ENCODE measurements at regions not wholly inside any gene's neighbourhood (a gene's known extent, or its start where the extent isn't known, plus 50 kb on each side); places are given as distances from the start of the nearest gene placed in this dataset.

- no peak overlapping the region for H3K27ac ChIP-seq (ENCODE audit: low read length)
- no peaks in the 10 kb centered on the region for H3K9me3 ChIP-seq (ENCODE audit: insufficient read depth, low read length)
- H3K4me3 ChIP-seq (ENCODE audit: low read length) = no peak overlapping the region
- no peaks in the 10 kb centered on the region for H4K20me1 ChIP-seq (ENCODE audit: insufficient read depth, low read length)
- no peaks in the 10 kb centered on the region for H3K4me1 ChIP-seq (ENCODE audit: low read length)
- TF ChIP-seq EZH2phosphoT487 (IDR thresholded peaks at IDR 0.05; ENCODE audit: low read depth) (no peak), CTCF (IDR thresholded peaks at IDR 0.05; ENCODE audit: low read depth, low read length) (no peak)
- no peaks in the 10 kb centered on the region for H3K79me2 ChIP-seq (ENCODE audit: low read length)
- no peak overlapping the region for H3K9ac ChIP-seq (ENCODE audit: low read length)
- no peaks in the 10 kb centered on the region for H3K27me3 ChIP-seq (ENCODE audit: low read depth, low read length)
- no peak overlapping the region for H2AFZ ChIP-seq (ENCODE audit: low read depth, low read length)
- H3K36me3 ChIP-seq (replicated peaks; ENCODE audit: low read depth, low read length) = no peaks in the 10 kb centered on the region
- no peak overlapping the region for H3K4me2 ChIP-seq (ENCODE audit: low read length)
These were observed 352.7 kb upstream of the SEMA3A start for GRCh38 chr7:84547331-84547730.

- H3K9me3 ChIP-seq (ENCODE audit: insufficient read depth, low read length) = no peaks in the 10 kb centered on the region
- TF ChIP-seq EZH2phosphoT487 (IDR thresholded peaks at IDR 0.05; ENCODE audit: low read depth) = no peak
- no peak for TF ChIP-seq CTCF (IDR thresholded peaks at IDR 0.05; ENCODE audit: low read depth, low read length)
- H3K79me2 ChIP-seq (ENCODE audit: low read length) = no peaks in the 10 kb centered on the region
- H4K20me1 ChIP-seq (ENCODE audit: insufficient read depth, low read length) = no peaks in the 10 kb centered on the region
- no peak overlapping the region for H2AFZ ChIP-seq (ENCODE audit: low read depth, low read length)
- no peaks in the 10 kb centered on the region for H3K4me1 ChIP-seq (ENCODE audit: low read length)
- no peak overlapping the region for H3K4me2 ChIP-seq (ENCODE audit: low read length)
- H3K36me3 ChIP-seq (replicated peaks; ENCODE audit: low read depth, low read length) = no peaks in the 10 kb centered on the region
- H3K9ac ChIP-seq (ENCODE audit: low read length) = no peak overlapping the region
- no peak overlapping the region for H3K27ac ChIP-seq (ENCODE audit: low read length)
- no peak overlapping the region for H3K4me3 ChIP-seq (ENCODE audit: low read length)
- no peaks in the 10 kb centered on the region for H3K27me3 ChIP-seq (ENCODE audit: low read depth, low read length)
These were observed 351.8 kb upstream of the SEMA3A start for GRCh38 chr7:84546403-84546802.

- H4K20me1 ChIP-seq (ENCODE audit: insufficient read depth, low read length) = no peaks in the 10 kb centered on the region
These were observed 343.7 kb upstream of the SEMA3A start for GRCh38 chr7:84538268-84538667.

GRCh38 chr7:84536271-84536870 lies 341.8 kb upstream of the SEMA3A start:
- Histone ChIP-seq H3K9me3 (ENCODE audit: insufficient read depth, low read length) (no peaks in the 10 kb centered on the region), H3K4me2 (ENCODE audit: low read length) (no peak overlapping the region), H3K4me1 (ENCODE audit: low read length) (no peaks in the 10 kb centered on the region), H3K4me3 (ENCODE audit: low read length) (no peak overlapping the region), H3K79me2 (ENCODE audit: low read length) (no peaks in the 10 kb centered on the region), H3K27ac (ENCODE audit: low read length) (no peak overlapping the region), H3K9ac (ENCODE audit: low read length) (no peak overlapping the region), H2AFZ (ENCODE audit: low read depth, low read length) (no peak overlapping the region), H3K27me3 (ENCODE audit: low read depth, low read length) (no peaks in the 10 kb centered on the region), H4K20me1 (ENCODE audit: insufficient read depth, low read length) (no peaks in the 10 kb centered on the region), H3K36me3 (replicated peaks; ENCODE audit: low read depth, low read length) (no peaks in the 10 kb centered on the region)
- TF ChIP-seq CTCF (IDR thresholded peaks at IDR 0.05; ENCODE audit: low read depth, low read length) (no peak), EZH2phosphoT487 (IDR thresholded peaks at IDR 0.05; ENCODE audit: low read depth) (no peak)

More at GRCh38 chr7:84538268-84538667, 343.7 kb upstream of the SEMA3A start:
- no peaks in the 10 kb centered on the region for H3K79me2 ChIP-seq (ENCODE audit: low read length)
- H3K27me3 ChIP-seq (ENCODE audit: low read depth, low read length) = no peaks in the 10 kb centered on the region
- H3K36me3 ChIP-seq (replicated peaks; ENCODE audit: low read depth, low read length) = no peaks in the 10 kb centered on the region
- no peaks in the 10 kb centered on the region for H3K4me1 ChIP-seq (ENCODE audit: low read length)
- H3K4me2 ChIP-seq (ENCODE audit: low read length) = no peak overlapping the region
- no peaks in the 10 kb centered on the region for H3K9me3 ChIP-seq (ENCODE audit: insufficient read depth, low read length)
- H2AFZ ChIP-seq (ENCODE audit: low read depth, low read length) = no peak overlapping the region
- no peak overlapping the region for H3K27ac ChIP-seq (ENCODE audit: low read length)
- H3K9ac ChIP-seq (ENCODE audit: low read length) = no peak overlapping the region
- no peak overlapping the region for H3K4me3 ChIP-seq (ENCODE audit: low read length)
- no peak for TF ChIP-seq EZH2phosphoT487 (IDR thresholded peaks at IDR 0.05; ENCODE audit: low read depth)
- no peak for TF ChIP-seq CTCF (IDR thresholded peaks at IDR 0.05; ENCODE audit: low read depth, low read length)

All from OCI-LY3 (cell line).